GM21786 (cell line): ENCODE measurements at regions not wholly inside any gene's neighbourhood (a gene's known extent, or its start where the extent isn't known, plus 50 kb on each side); places are given as distances from the start of the nearest gene placed in this dataset.

Experiments
- ATAC-seq: cut with Tn5 transposase; IDR thresholded peaks from one replicate; pipeline ENCODE4 v1.9.1; 2021; ENCODE audit not compliant: unreplicated experiment

- ATAC-seq: no peak
These were observed 438.7 kb upstream of the SALL3 start for GRCh38 chr18:78540636-78541529.

GRCh38 chr18:78542204-78542603, 437.4 kb upstream of the SALL3 start:
- ATAC-seq: no peak

- ATAC-seq: no peak
These were observed 436.4 kb upstream of the SALL3 start for GRCh38 chr18:78543201-78543725.

- no peak for ATAC-seq
These were observed 433.3 kb upstream of the SALL3 start for GRCh38 chr18:78546281-78546680.

- no peak for ATAC-seq
These were observed 431.8 kb upstream of the SALL3 start for GRCh38 chr18:78547817-78548216.

GRCh38 chr18:78548261-78549058, 431.2 kb upstream of the SALL3 start:
- ATAC-seq: no peak

GRCh38 chr18:78549971-78550370, 429.6 kb upstream of the SALL3 start:
- no peak for ATAC-seq

GRCh38 chr18:78554944-78555608, 424.5 kb upstream of the SALL3 start:
- ATAC-seq: no peak

- no peak for ATAC-seq
These were observed 422.2 kb upstream of the SALL3 start for GRCh38 chr18:78557371-78557770.

GRCh38 chr18:78558101-78558810, 421.4 kb upstream of the SALL3 start:
- no peak for ATAC-seq

GRCh38 chr18:78558948-78559347, 420.7 kb upstream of the SALL3 start:
- no peak for ATAC-seq

GRCh38 chr18:78559584-78559983, 420.0 kb upstream of the SALL3 start:
- no peak for ATAC-seq

- ATAC-seq: no peak
These were observed 417.7 kb upstream of the SALL3 start for GRCh38 chr18:78561757-78562510.

- no peak for ATAC-seq
These were observed 417.1 kb upstream of the SALL3 start for GRCh38 chr18:78562531-78562961.

- no peak for ATAC-seq
These were observed 416.5 kb upstream of the SALL3 start for GRCh38 chr18:78563110-78563509.

- no peak for ATAC-seq
These were observed 415.6 kb upstream of the SALL3 start for GRCh38 chr18:78564030-78564429.

GRCh38 chr18:78564518-78564917, 415.1 kb upstream of the SALL3 start:
- ATAC-seq: no peak

GRCh38 chr18:78565240-78565639, 414.4 kb upstream of the SALL3 start:
- ATAC-seq: no peak

- no peak for ATAC-seq
These were observed 413.6 kb upstream of the SALL3 start for GRCh38 chr18:78566065-78566464.

- ATAC-seq: no peak
These were observed 412.9 kb upstream of the SALL3 start for GRCh38 chr18:78566720-78567119.
